ENCODE measurements at regions not wholly inside any gene's neighbourhood (a gene's known extent, or its start where the extent isn't known, plus 50 kb on each side); places are given as distances from the start of the nearest gene placed in this dataset.
A peak's percentile ranks its signal among the peaks of the same experiment; 100 is the strongest.

GRCh38 chr6:164927288-164928056 lies 381.9 kb downstream of the C6orf118 start:
- H3K27ac Mint-ChIP-seq = no peak overlapping the region
- CTCF ChIA-PET = interaction anchor here (1.1 kb wide), 1 partner anchor 9 kb away, joined by 3 read pairs; no protein-coding TSS in a partner anchor
- peak in 13 of 14 experiments; percentile 19 to 62 (median 42) for DNase-seq
- Histone ChIP-seq H3K4me3 (ENCODE audit: low read length) (no peak overlapping the region), H3K4me1 (ENCODE audit: insufficient read depth, low read length) (no peaks in the 10 kb centered on the region), H3K27me3 (ENCODE audit: control insufficient read depth in 1 of 2, insufficient read depth in 2 of 2, low read length in 2 of 2) (no peaks in the 10 kb centered on the region), H3K36me3 (ENCODE audit: insufficient read depth, low read length) (no peaks in the 10 kb centered on the region), H3K27ac (ENCODE audit: low read depth in 1 of 2, low read length in 2 of 2) (no peak overlapping the region), H3K9me3 (ENCODE audit: control insufficient read depth in 1 of 2, insufficient read depth in 1 of 2, low read length in 2 of 2) (no peaks in the 10 kb centered on the region)
- no peaks in the 10 kb centered on the region for H3K9me3 Mint-ChIP-seq
- no peaks in the 10 kb centered on the region for H3K4me1 Mint-ChIP-seq (ENCODE audit: low read depth)
- no peaks in the 10 kb centered on the region for H3K27me3 Mint-ChIP-seq
- intact Hi-C loops (cut with DNase I, micrococcal nuclease) = loop anchor here (5.0 to 10.0 kb wide), 2 partner anchors 1500 to 1753 kb away; no protein-coding TSS in a partner anchor
- peak; percentile 79 for TF ChIP-seq CTCF (IDR thresholded peaks at IDR 0.05)
- POLR2A ChIA-PET = no interaction called here
- no peaks in the 10 kb centered on the region for H3K36me3 Mint-ChIP-seq (ENCODE audit: low read depth)
- peak; percentile 54 for ATAC-seq (ENCODE audit: poor library complexity)
- H3K4me3 Mint-ChIP-seq = no peak overlapping the region

GRCh38 chr6:164926686-164927085 lies 382.7 kb downstream of the C6orf118 start:
- ATAC-seq (ENCODE audit: poor library complexity) = no peak
- no peak overlapping the region for H3K4me3 Mint-ChIP-seq
- Histone ChIP-seq H3K27ac (ENCODE audit: low read depth in 1 of 2, low read length in 2 of 2) (no peak overlapping the region), H3K36me3 (ENCODE audit: insufficient read depth, low read length) (no peaks in the 10 kb centered on the region), H3K27me3 (ENCODE audit: control insufficient read depth in 1 of 2, insufficient read depth in 2 of 2, low read length in 2 of 2) (no peaks in the 10 kb centered on the region), H3K4me1 (ENCODE audit: insufficient read depth, low read length) (no peaks in the 10 kb centered on the region), H3K4me3 (ENCODE audit: low read length) (no peak overlapping the region), H3K9me3 (ENCODE audit: control insufficient read depth in 1 of 2, insufficient read depth in 1 of 2, low read length in 2 of 2) (no peaks in the 10 kb centered on the region)
- no peaks in the 10 kb centered on the region for H3K36me3 Mint-ChIP-seq (ENCODE audit: low read depth)
- POLR2A ChIA-PET = no interaction called here
- intact Hi-C loops (cut with DNase I, micrococcal nuclease) = loop anchor here (5.0 to 10.0 kb wide), 2 partner anchors 1499 to 1752 kb away; no protein-coding TSS in a partner anchor
- CTCF ChIA-PET = interaction anchor here (1.1 kb wide), 1 partner anchor 10 kb away, joined by 3 read pairs; no protein-coding TSS in a partner anchor
- H3K4me1 Mint-ChIP-seq (ENCODE audit: low read depth) = no peaks in the 10 kb centered on the region
- H3K27ac Mint-ChIP-seq = no peak overlapping the region
- TF ChIP-seq CTCF (IDR thresholded peaks at IDR 0.05) = no peak
- no peaks in the 10 kb centered on the region for H3K9me3 Mint-ChIP-seq
- H3K27me3 Mint-ChIP-seq = no peaks in the 10 kb centered on the region
- DNase-seq = no peak

GRCh38 chr6:164925681-164926530 lies 383.5 kb downstream of the C6orf118 start:
- CTCF ChIA-PET = no interaction called here
- TF ChIP-seq CTCF (IDR thresholded peaks at IDR 0.05) = no peak
- DNase-seq (no peak), ATAC-seq (ENCODE audit: poor library complexity) (no peak)
- Mint-ChIP-seq H3K4me1 (ENCODE audit: low read depth) (no peaks in the 10 kb centered on the region), H3K4me3 (no peak overlapping the region), H3K9me3 (no peaks in the 10 kb centered on the region), H3K27me3 (no peaks in the 10 kb centered on the region), H3K36me3 (ENCODE audit: low read depth) (no peaks in the 10 kb centered on the region), H3K27ac (no peak overlapping the region)
- H3K4me3 ChIP-seq (ENCODE audit: low read length) = no peak overlapping the region
- H3K27me3 ChIP-seq (ENCODE audit: control insufficient read depth in 1 of 2, insufficient read depth in 2 of 2, low read length in 2 of 2) = no peaks in the 10 kb centered on the region
- POLR2A ChIA-PET = no interaction called here
- no peaks in the 10 kb centered on the region for H3K9me3 ChIP-seq (ENCODE audit: control insufficient read depth in 1 of 2, insufficient read depth in 1 of 2, low read length in 2 of 2)
- H3K27ac ChIP-seq (ENCODE audit: low read depth in 1 of 2, low read length in 2 of 2) = no peak overlapping the region
- intact Hi-C loops (cut with DNase I, micrococcal nuclease) = loop anchor here (5.0 to 10.0 kb wide), 2 partner anchors 1499 to 1751 kb away; no protein-coding TSS in a partner anchor
- H3K4me1 ChIP-seq (ENCODE audit: insufficient read depth, low read length) = no peaks in the 10 kb centered on the region
- no peaks in the 10 kb centered on the region for H3K36me3 ChIP-seq (ENCODE audit: insufficient read depth, low read length)

Data from CD4-positive, alpha-beta T cell (primary cell).